NT2/D1 (cell line): ENCODE measurements at regions not wholly inside any gene's neighbourhood (a gene's known extent, or its start where the extent isn't known, plus 50 kb on each side); places are given as distances from the start of the nearest gene placed in this dataset.

Experiments used
- DNase-seq: peaks from one replicate; pipeline ENCODE4 v3.0.0-alpha.2; 2011; ENCODE audit warnings: low read depth, low spot score
- H3K27me3 ChIP-seq: 2 replicates; pipeline ENCODE4 v1.6.0; 2011; ENCODE audit warnings: mild to moderate bottlenecking; ENCODE audit not compliant: insufficient read length, insufficient read depth
- H3K36me3 ChIP-seq: 2 replicates; pipeline ENCODE4 v1.6.1; 2011; ENCODE audit warnings: mild to moderate bottlenecking, low read length, mixed read lengths; ENCODE audit not compliant: insufficient read depth, insufficient read length
- H3K4me1 ChIP-seq: 2 replicates; pipeline ENCODE4 v1.5.1; 2011; ENCODE audit not compliant: insufficient read depth, insufficient read length
- H3K4me3 ChIP-seq: 2 replicates; pipeline ENCODE4 v1.5.1; 2011; ENCODE audit warnings: low read depth; ENCODE audit not compliant: insufficient read length
- H3K9ac ChIP-seq: 2 replicates; pipeline ENCODE4 v1.6.0; 2011; ENCODE audit warnings: low read depth; ENCODE audit not compliant: insufficient read length
- H3K9me3 ChIP-seq: 2 replicates; pipeline ENCODE4 v1.5.1; 2011; ENCODE audit warnings: mild to moderate bottlenecking, low read length; ENCODE audit not compliant: insufficient read depth
- SUZ12 ChIP-seq: IDR thresholded peaks from 2 replicates; pipeline ENCODE4 v1.6.1; 2011; ENCODE audit not compliant: insufficient read length, insufficient read depth; ENCODE audit errors: extremely low read depth
- YY1 ChIP-seq: IDR thresholded peaks from 2 replicates; pipeline ENCODE4 v1.6.1; 2011; ENCODE audit not compliant: insufficient read length, insufficient read depth
- ZNF274 ChIP-seq: IDR thresholded peaks from 2 replicates; pipeline ENCODE4 v1.6.1; 2011; ENCODE audit warnings: mild to moderate bottlenecking, low read depth, low read length

- TF ChIP-seq SUZ12: no peak
- no peak for TF ChIP-seq YY1
- no peak for TF ChIP-seq ZNF274
- Histone ChIP-seq H3K36me3 (no peaks in the 10 kb centered on the region), H3K4me1 (no peaks in the 10 kb centered on the region), H3K4me3 (no peak overlapping the region), H3K27me3 (no peaks in the 10 kb centered on the region), H3K9me3 (no peaks in the 10 kb centered on the region), H3K9ac (no peak overlapping the region)
- DNase-seq: no peak
Measured at GRCh38 chr2:78896536-78896935, 129.0 kb upstream of the REG3G start.

GRCh38 chr2:78907089-78907488, 118.4 kb upstream of the REG3G start:
- H3K36me3 ChIP-seq: no peaks in the 10 kb centered on the region
- no peaks in the 10 kb centered on the region for H3K4me1 ChIP-seq
- H3K9me3 ChIP-seq: no peaks in the 10 kb centered on the region
- H3K27me3 ChIP-seq: no peaks in the 10 kb centered on the region
- no peak for DNase-seq
- H3K9ac ChIP-seq: no peak overlapping the region
- TF ChIP-seq ZNF274: no peak
- no peak for TF ChIP-seq SUZ12
- no peak for TF ChIP-seq YY1
- H3K4me3 ChIP-seq: no peak overlapping the region

- TF ChIP-seq ZNF274: no peak
- no peak for TF ChIP-seq YY1
- TF ChIP-seq SUZ12: no peak
- no peak for DNase-seq
- no peaks in the 10 kb centered on the region for H3K27me3 ChIP-seq
Measured at GRCh38 chr2:78908973-78909372, 116.5 kb upstream of the REG3G start.

GRCh38 chr2:78910376-78910775, 115.1 kb upstream of the REG3G start:
- DNase-seq: no peak
- no peaks in the 10 kb centered on the region for H3K9me3 ChIP-seq
- no peak overlapping the region for H3K4me3 ChIP-seq
- H3K9ac ChIP-seq: no peak overlapping the region
- no peaks in the 10 kb centered on the region for H3K27me3 ChIP-seq
- TF ChIP-seq SUZ12 (no peak), YY1 (no peak), ZNF274 (no peak)
- no peaks in the 10 kb centered on the region for H3K36me3 ChIP-seq
- no peaks in the 10 kb centered on the region for H3K4me1 ChIP-seq

More at GRCh38 chr2:78908973-78909372, 116.5 kb upstream of the REG3G start:
- H3K4me1 ChIP-seq: no peaks in the 10 kb centered on the region
- H3K4me3 ChIP-seq: no peak overlapping the region
- no peak overlapping the region for H3K9ac ChIP-seq
- no peaks in the 10 kb centered on the region for H3K9me3 ChIP-seq
- H3K36me3 ChIP-seq: no peaks in the 10 kb centered on the region

- no peaks in the 10 kb centered on the region for H3K36me3 ChIP-seq
- no peak overlapping the region for H3K9ac ChIP-seq
- no peaks in the 10 kb centered on the region for H3K4me1 ChIP-seq
- no peaks in the 10 kb centered on the region for H3K9me3 ChIP-seq
- H3K27me3 ChIP-seq: no peaks in the 10 kb centered on the region
- no peak for TF ChIP-seq SUZ12
- H3K4me3 ChIP-seq: no peak overlapping the region
- DNase-seq: peak; percentile 39
Measured at GRCh38 chr2:78913257-78913656, 112.2 kb upstream of the REG3G start.

GRCh38 chr2:78925258-78925657, 100.2 kb upstream of the REG3G start:
- H3K36me3 ChIP-seq: no peaks in the 10 kb centered on the region
- no peak overlapping the region for H3K9ac ChIP-seq
- no peaks in the 10 kb centered on the region for H3K27me3 ChIP-seq
- H3K9me3 ChIP-seq: no peaks in the 10 kb centered on the region
- DNase-seq: no peak
- no peaks in the 10 kb centered on the region for H3K4me1 ChIP-seq
- no peak overlapping the region for H3K4me3 ChIP-seq
- TF ChIP-seq YY1 (no peak), ZNF274 (no peak), SUZ12 (no peak)

- Histone ChIP-seq H3K27me3 (no peaks in the 10 kb centered on the region), H3K4me1 (no peaks in the 10 kb centered on the region), H3K9ac (no peak overlapping the region), H3K9me3 (no peaks in the 10 kb centered on the region), H3K4me3 (no peak overlapping the region), H3K36me3 (no peaks in the 10 kb centered on the region)
- DNase-seq: no peak
- no peak for TF ChIP-seq ZNF274
- TF ChIP-seq YY1: no peak
- TF ChIP-seq SUZ12: no peak
Measured at GRCh38 chr2:78928502-78928901, 97.0 kb upstream of the REG3G start.

- no peaks in the 10 kb centered on the region for H3K36me3 ChIP-seq
- no peaks in the 10 kb centered on the region for H3K9me3 ChIP-seq
- no peaks in the 10 kb centered on the region for H3K27me3 ChIP-seq
- DNase-seq: no peak
- no peak overlapping the region for H3K4me3 ChIP-seq
- H3K4me1 ChIP-seq: no peaks in the 10 kb centered on the region
- H3K9ac ChIP-seq: no peak overlapping the region
- TF ChIP-seq SUZ12: no peak
- no peak for TF ChIP-seq YY1
- no peak for TF ChIP-seq ZNF274
Measured at GRCh38 chr2:78940998-78941397, 84.5 kb upstream of the REG3G start.
